Limb (tissue), 2 donors: ENCODE measurements at regions not wholly inside any gene's neighbourhood (a gene's known extent, or its start where the extent isn't known, plus 50 kb on each side); places are given as distances from the start of the nearest gene placed in this dataset.
A peak's percentile ranks its signal among the peaks of the same experiment; 100 is the strongest.

ENCODE experiments used
- DNase-seq, 2 donors: peaks; one replicate each; pipeline ENCODE4 v3.0.0-alpha.2; 2016; ENCODE audit errors: extremely low spot score in 2 of 2

GRCh38 chr2:150591496-150592285 lies 104.2 kb upstream of the RND3 start:
- DNase-seq = no peak

- DNase-seq = no peak
Measured at GRCh38 chr2:150589681-150590080, 102.2 kb upstream of the RND3 start.

- DNase-seq = no peak
Measured at GRCh38 chr2:150588506-150588870, 101.0 kb upstream of the RND3 start.

GRCh38 chr2:150587547-150588505 lies 100.4 kb upstream of the RND3 start:
- peak in 1 of 2 donors; percentile 36 for DNase-seq

GRCh38 chr2:150586858-150587257 lies 99.4 kb upstream of the RND3 start:
- no peak for DNase-seq

GRCh38 chr2:150585221-150585971 lies 97.9 kb upstream of the RND3 start:
- DNase-seq = no peak

GRCh38 chr2:150584081-150584480 lies 96.6 kb upstream of the RND3 start:
- no peak for DNase-seq

- DNase-seq = no peak
Measured at GRCh38 chr2:150581717-150582472, 94.4 kb upstream of the RND3 start.

- no peak for DNase-seq
Measured at GRCh38 chr2:150578481-150578880, 91.0 kb upstream of the RND3 start.

GRCh38 chr2:150575861-150576260 lies 88.4 kb upstream of the RND3 start:
- no peak for DNase-seq

- no peak for DNase-seq
Measured at GRCh38 chr2:150572961-150573395, 85.5 kb upstream of the RND3 start.

- no peak for DNase-seq
Measured at GRCh38 chr2:150572194-150572766, 84.8 kb upstream of the RND3 start.

- no peak for DNase-seq
Measured at GRCh38 chr2:150571121-150571520, 83.7 kb upstream of the RND3 start.

- no peak for DNase-seq
Measured at GRCh38 chr2:150570712-150571111, 83.2 kb upstream of the RND3 start.

GRCh38 chr2:150569761-150570160 lies 82.3 kb upstream of the RND3 start:
- no peak for DNase-seq

GRCh38 chr2:150567771-150568301 lies 80.4 kb upstream of the RND3 start:
- no peak for DNase-seq

- DNase-seq = no peak
Measured at GRCh38 chr2:150566289-150566688, 78.8 kb upstream of the RND3 start.

GRCh38 chr2:150561076-150561475 lies 73.6 kb upstream of the RND3 start:
- no peak for DNase-seq

- DNase-seq = no peak
Measured at GRCh38 chr2:150557020-150557600, 69.6 kb upstream of the RND3 start.
